Right cardiac atrium (tissue), 5 donors: ENCODE measurements at regions not wholly inside any gene's neighbourhood (a gene's known extent, or its start where the extent isn't known, plus 50 kb on each side); places are given as distances from the start of the nearest gene placed in this dataset.

Experiments
- ATAC-seq, 2 donors: fragments of 200-7000 bp; cut with Tn5 transposase; one replicate each; pipeline versions ENCODE4 v1.8.0 to v1.9.1; 2020; ENCODE audit warnings: moderate library complexity in 2 of 2, mild to moderate bottlenecking in 1 of 2
- DNase-seq, 3 donors: peaks; one replicate each; pipeline ENCODE4 v3.0.0-alpha.2; 2020
- H3K27ac ChIP-seq: one replicate; pipeline ENCODE4 v1.5.1; 2013; ENCODE audit warnings: mild to moderate bottlenecking, low read length, control low read depth, moderate library complexity
- H3K27me3 ChIP-seq: one replicate; pipeline ENCODE4 v1.6.1; 2013; ENCODE audit not compliant: control insufficient read depth, insufficient read depth
- H3K4me1 ChIP-seq: one replicate; pipeline ENCODE4 v1.6.1; 2013; ENCODE audit warnings: low read length; ENCODE audit not compliant: control insufficient read depth, insufficient read depth
- H3K4me3 ChIP-seq: one replicate; pipeline ENCODE4 v1.5.1; 2013; ENCODE audit warnings: low read length, control low read depth
- H3K9me3 ChIP-seq: one replicate; pipeline ENCODE4 v1.6.1; 2013; ENCODE audit warnings: low read length; ENCODE audit not compliant: control insufficient read depth
- WGBS: extraction: QIAGEN DNeasy Blood & Tissue Kit; methylation state at CpG from one replicate; pipeline ENCODE4 v1.1.7; 2013; 5-methylcytosine and 5-hydroxymethylcytosine counted together
- intact Hi-C, 4 donors: fragments of 100-400 bp; cut with DNase I; formaldehyde crosslinking; loops; one replicate each; pipeline versions ENCODE4 v1.11.0 to v1.14.0; 2022 to 2023
- donor health status: healthy with polysubstance abuse.
- donor health status: DM: no; HTN: yes; CAD: no.
- donor health status: DM: no; HTN: no; CAD: no.
- donor health status: DM: no; HTN: yes; CAD: no; lungs with severe emphysema.
- donor health status: DM: yes; HTN: yes; CAD: no.

- H3K4me1 ChIP-seq: no peaks in the 10 kb centered on the region
- H3K4me3 ChIP-seq: no peak overlapping the region
- H3K27me3 ChIP-seq: no peaks in the 10 kb centered on the region
- no peak overlapping the region for H3K27ac ChIP-seq
- WGBS: 89% methylated on average over 2 of the region's 2 CpGs
- H3K9me3 ChIP-seq: no peaks in the 10 kb centered on the region
- intact Hi-C loops: no loop called here
- ATAC-seq (no peak), DNase-seq (no peak)
These were observed 264.6 kb downstream of the BARHL2 start for GRCh38 chr1:90452491-90452890.

GRCh38 chr1:90443354-90443753 lies 273.7 kb downstream of the BARHL2 start:
- no peak for DNase-seq
- Histone ChIP-seq H3K9me3 (no peaks in the 10 kb centered on the region), H3K27me3 (no peaks in the 10 kb centered on the region), H3K4me3 (no peak overlapping the region), H3K27ac (no peak overlapping the region), H3K4me1 (no peaks in the 10 kb centered on the region)
- no peak for ATAC-seq
- intact Hi-C loops: no loop called here
- 83% methylated on average over 4 of the region's 4 CpGs for WGBS

- H3K27me3 ChIP-seq: no peaks in the 10 kb centered on the region
- no peak overlapping the region for H3K4me3 ChIP-seq
- DNase-seq: no peak
- H3K4me1 ChIP-seq: no peaks in the 10 kb centered on the region
- H3K27ac ChIP-seq: no peak overlapping the region
- no peaks in the 10 kb centered on the region for H3K9me3 ChIP-seq
- no peak for ATAC-seq
- intact Hi-C loops: no loop called here
- WGBS: 49% methylated on average over 3 of the region's 3 CpGs
These were observed 281.8 kb downstream of the BARHL2 start for GRCh38 chr1:90435351-90435750.

- Histone ChIP-seq H3K4me3 (no peak overlapping the region), H3K4me1 (no peaks in the 10 kb centered on the region), H3K9me3 (no peaks in the 10 kb centered on the region), H3K27ac (no peak overlapping the region), H3K27me3 (no peaks in the 10 kb centered on the region)
- DNase-seq (no peak), ATAC-seq (no peak)
- 38% methylated on average over 2 of the region's 2 CpGs for WGBS
- intact Hi-C loops: no loop called here
These were observed 282.6 kb downstream of the BARHL2 start for GRCh38 chr1:90434460-90434859.

GRCh38 chr1:90417126-90417525 lies 300.0 kb downstream of the BARHL2 start:
- no peak for DNase-seq
- no peaks in the 10 kb centered on the region for H3K4me1 ChIP-seq
- no peak overlapping the region for H3K4me3 ChIP-seq
- no peak for ATAC-seq
- intact Hi-C loops: no loop called here
- no peaks in the 10 kb centered on the region for H3K9me3 ChIP-seq
- H3K27ac ChIP-seq: no peak overlapping the region
- no peaks in the 10 kb centered on the region for H3K27me3 ChIP-seq

GRCh38 chr1:90414201-90414600 lies 302.9 kb downstream of the BARHL2 start:
- 96% methylated on average over 1 of the region's 1 CpG for WGBS
- ATAC-seq (no peak), DNase-seq (no peak)
- no peaks in the 10 kb centered on the region for H3K9me3 ChIP-seq
- H3K4me3 ChIP-seq: no peak overlapping the region
- H3K27me3 ChIP-seq: no peaks in the 10 kb centered on the region
- no peaks in the 10 kb centered on the region for H3K4me1 ChIP-seq
- no peak overlapping the region for H3K27ac ChIP-seq
- intact Hi-C loops: no loop called here

GRCh38 chr1:90413519-90413918 lies 303.6 kb downstream of the BARHL2 start:
- H3K4me1 ChIP-seq: no peaks in the 10 kb centered on the region
- WGBS: 86% methylated on average over 3 of the region's 3 CpGs
- H3K9me3 ChIP-seq: no peaks in the 10 kb centered on the region
- DNase-seq (no peak), ATAC-seq (no peak)
- H3K27ac ChIP-seq: no peak overlapping the region
- H3K4me3 ChIP-seq: no peak overlapping the region
- intact Hi-C loops: no loop called here
- H3K27me3 ChIP-seq: no peaks in the 10 kb centered on the region

GRCh38 chr1:90412563-90412962 lies 304.5 kb downstream of the BARHL2 start:
- Histone ChIP-seq H3K4me3 (no peak overlapping the region), H3K4me1 (no peaks in the 10 kb centered on the region), H3K9me3 (no peaks in the 10 kb centered on the region), H3K27me3 (no peaks in the 10 kb centered on the region), H3K27ac (no peak overlapping the region)
- 73% methylated on average over 2 of the region's 2 CpGs for WGBS
- DNase-seq (no peak), ATAC-seq (no peak)
- intact Hi-C loops: no loop called here

GRCh38 chr1:90411185-90411584 lies 305.9 kb downstream of the BARHL2 start:
- intact Hi-C loops: no loop called here
- no peak overlapping the region for H3K27ac ChIP-seq
- DNase-seq (no peak), ATAC-seq (no peak)
- H3K27me3 ChIP-seq: no peaks in the 10 kb centered on the region
- WGBS: 63% methylated on average over 3 of the region's 3 CpGs
- H3K9me3 ChIP-seq: no peaks in the 10 kb centered on the region
- H3K4me3 ChIP-seq: no peak overlapping the region
- no peaks in the 10 kb centered on the region for H3K4me1 ChIP-seq

- 79% methylated on average over 3 of the region's 3 CpGs for WGBS
- no peak for DNase-seq
- ATAC-seq: no peak
These were observed 309.4 kb downstream of the BARHL2 start for GRCh38 chr1:90407737-90408136.

GRCh38 chr1:90405726-90406125 lies 311.4 kb downstream of the BARHL2 start:
- intact Hi-C loops: no loop called here
- 92% methylated on average over 4 of the region's 4 CpGs for WGBS
- no peak overlapping the region for H3K27ac ChIP-seq
- ATAC-seq: no peak
- no peak for DNase-seq
- no peaks in the 10 kb centered on the region for H3K9me3 ChIP-seq
- no peak overlapping the region for H3K4me3 ChIP-seq
- H3K4me1 ChIP-seq: no peaks in the 10 kb centered on the region
- H3K27me3 ChIP-seq: no peaks in the 10 kb centered on the region

More at GRCh38 chr1:90407737-90408136, 309.4 kb downstream of the BARHL2 start:
- intact Hi-C loops: no loop called here
- no peak overlapping the region for H3K27ac ChIP-seq
- H3K9me3 ChIP-seq: no peaks in the 10 kb centered on the region
- no peaks in the 10 kb centered on the region for H3K4me1 ChIP-seq
- no peak overlapping the region for H3K4me3 ChIP-seq
- no peaks in the 10 kb centered on the region for H3K27me3 ChIP-seq
